Neutrophil (primary cell): ENCODE measurements at regions not wholly inside any gene's neighbourhood (a gene's known extent, or its start where the extent isn't known, plus 50 kb on each side); places are given as distances from the start of the nearest gene placed in this dataset.

Experiments used
- H3K27ac ChIP-seq: fragments of 200-600 bp; sonication (generic); 2 replicates; pipeline ENCODE4 v1.5.1; 2016; ENCODE audit warnings: mild to moderate bottlenecking, moderate library complexity
- H3K27me3 ChIP-seq: fragments of 200-600 bp; sonication (generic); 2 replicates; pipeline ENCODE4 v1.6.0; 2016; ENCODE audit warnings: mild to moderate bottlenecking
- H3K36me3 ChIP-seq: fragments of 200-600 bp; sonication (generic); 2 replicates; pipeline ENCODE4 v1.5.1; 2017
- H3K4me1 ChIP-seq, 2 experiments: fragments of 200-600 bp in 1 of 2; sonication (generic) in 1 of 2; 1 replicate in 1 of 2; 2 replicates in 1 of 2; pipeline versions ENCODE4 v1.5.1 to v1.6.1; 2013 to 2016; ENCODE audit warnings: low read depth in 1 of 2, low read length in 1 of 2, mild to moderate bottlenecking in 1 of 2, moderate library complexity in 1 of 2; ENCODE audit not compliant: control insufficient read depth in 1 of 2, insufficient read depth in 1 of 2
- H3K4me3 ChIP-seq, 2 experiments: fragments of 200-600 bp in 1 of 2; sonication (generic) in 1 of 2; 1 replicate in 1 of 2; 2 replicates in 1 of 2; pipeline ENCODE4 v1.5.1; 2013 to 2016; ENCODE audit warnings: low read depth in 1 of 2, low read length in 1 of 2, mild to moderate bottlenecking in 1 of 2, moderate library complexity in 1 of 2
- H3K9me3 ChIP-seq: fragments of 200-600 bp; sonication (generic); 2 replicates; pipeline ENCODE4 v1.5.1; 2016
- TF ChIP-seq, protein P1 (sequence below): fragments of 200-600 bp; sonication (generic); IDR thresholded peaks from 2 replicates; pipeline ENCODE4 v1.5.1; 2016; ENCODE audit warnings: antibody characterized with exemption

DNA sequence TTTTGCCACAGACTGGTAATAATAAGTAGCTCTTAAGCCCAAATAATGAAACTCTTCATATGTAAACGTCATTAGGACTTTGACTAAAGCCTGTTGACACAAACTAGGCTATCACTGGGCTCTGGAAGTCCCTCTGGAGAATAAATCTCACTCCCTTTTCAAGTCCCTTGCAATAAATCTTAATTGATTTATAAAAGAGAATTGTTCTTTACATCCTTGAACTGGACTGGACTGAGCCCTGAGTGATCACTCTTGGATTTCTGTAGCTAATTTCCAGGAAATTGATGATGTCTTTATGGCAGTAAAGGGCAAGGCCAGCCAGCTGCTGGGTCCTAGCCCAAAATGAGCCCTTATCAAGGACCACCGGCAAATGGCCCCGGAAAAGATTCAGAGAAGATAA, 1162.7 kb downstream of the BCL11B start:
- Histone ChIP-seq H3K27ac (no peak overlapping the region), H3K4me3 (no peak overlapping the region), H3K4me1 (no peaks in the 10 kb centered on the region), H3K36me3 (no peaks in the 10 kb centered on the region), H3K27me3 (no peaks in the 10 kb centered on the region), H3K9me3 (no peaks in the 10 kb centered on the region)
- TF ChIP-seq, protein P1, sequence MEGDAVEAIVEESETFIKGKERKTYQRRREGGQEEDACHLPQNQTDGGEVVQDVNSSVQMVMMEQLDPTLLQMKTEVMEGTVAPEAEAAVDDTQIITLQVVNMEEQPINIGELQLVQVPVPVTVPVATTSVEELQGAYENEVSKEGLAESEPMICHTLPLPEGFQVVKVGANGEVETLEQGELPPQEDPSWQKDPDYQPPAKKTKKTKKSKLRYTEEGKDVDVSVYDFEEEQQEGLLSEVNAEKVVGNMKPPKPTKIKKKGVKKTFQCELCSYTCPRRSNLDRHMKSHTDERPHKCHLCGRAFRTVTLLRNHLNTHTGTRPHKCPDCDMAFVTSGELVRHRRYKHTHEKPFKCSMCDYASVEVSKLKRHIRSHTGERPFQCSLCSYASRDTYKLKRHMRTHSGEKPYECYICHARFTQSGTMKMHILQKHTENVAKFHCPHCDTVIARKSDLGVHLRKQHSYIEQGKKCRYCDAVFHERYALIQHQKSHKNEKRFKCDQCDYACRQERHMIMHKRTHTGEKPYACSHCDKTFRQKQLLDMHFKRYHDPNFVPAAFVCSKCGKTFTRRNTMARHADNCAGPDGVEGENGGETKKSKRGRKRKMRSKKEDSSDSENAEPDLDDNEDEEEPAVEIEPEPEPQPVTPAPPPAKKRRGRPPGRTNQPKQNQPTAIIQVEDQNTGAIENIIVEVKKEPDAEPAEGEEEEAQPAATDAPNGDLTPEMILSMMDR, result no peak

DNA sequence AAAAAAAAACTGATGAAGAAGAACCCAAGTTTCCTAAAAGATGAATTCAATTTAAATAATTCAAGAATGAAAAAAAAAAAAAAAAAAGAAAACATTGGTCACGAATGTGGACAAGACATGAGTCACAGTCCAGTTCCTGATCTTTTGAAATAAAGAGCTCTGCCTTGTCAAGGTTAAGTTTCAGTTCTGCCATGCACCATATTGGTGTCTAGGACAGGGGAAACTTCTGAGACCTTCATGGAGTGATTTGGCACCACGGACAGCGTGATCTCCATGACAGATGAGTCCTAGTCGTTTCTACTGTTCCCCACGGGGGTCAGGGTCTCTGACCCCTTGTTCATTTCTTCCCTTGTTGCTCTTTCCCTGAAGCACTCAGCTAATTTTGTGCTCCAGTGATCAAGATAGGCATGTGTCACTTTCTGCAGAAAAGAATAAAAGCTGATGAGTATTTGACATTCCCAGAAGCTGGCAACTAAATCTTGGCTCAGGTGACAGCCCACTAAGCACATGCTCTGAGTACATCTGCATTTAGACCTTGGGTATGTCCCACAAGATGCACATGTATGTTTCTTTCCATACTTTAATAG, 1159.7 kb downstream of the BCL11B start:
- H3K9me3 ChIP-seq, result no peaks in the 10 kb centered on the region
- TF ChIP-seq, protein P1, result no peak

DNA sequence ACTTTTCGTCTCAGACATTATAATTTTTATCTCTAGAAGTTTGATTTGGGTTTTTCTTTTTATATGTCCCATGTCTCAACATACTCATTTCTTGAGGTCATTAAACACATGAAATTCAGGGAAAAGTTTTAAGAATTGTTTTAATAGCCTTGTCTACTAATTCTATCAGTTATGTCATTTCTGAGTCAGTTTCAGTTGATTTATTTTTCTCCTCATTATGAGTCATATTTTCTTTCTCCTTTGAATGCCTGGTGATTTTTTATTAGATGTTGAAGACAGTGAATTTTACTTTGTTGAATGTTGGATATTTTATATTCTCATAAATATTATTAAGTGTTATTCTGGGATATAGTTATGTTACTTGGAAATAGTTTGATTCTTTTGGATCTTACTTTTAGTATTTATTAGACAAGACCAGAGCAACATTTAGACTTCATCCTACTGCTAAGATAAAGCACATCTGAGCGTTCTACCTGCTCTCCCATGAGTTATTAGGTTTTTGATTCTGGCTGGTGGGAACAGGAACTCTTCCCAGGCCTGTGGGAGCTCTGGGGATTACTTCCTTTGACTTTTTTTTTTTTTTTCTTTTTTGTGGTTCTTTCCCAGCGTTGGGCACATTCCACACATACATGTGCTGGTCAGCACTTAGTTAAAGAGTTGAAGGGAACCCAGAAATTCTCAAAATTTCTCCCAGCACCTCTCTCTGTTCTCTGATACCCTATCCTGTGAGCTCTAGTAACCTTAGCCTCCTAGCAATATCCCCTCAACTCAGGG, 1157.7 kb downstream of the BCL11B start:
- H3K27me3 ChIP-seq, result no peaks in the 10 kb centered on the region
- no peaks in the 10 kb centered on the region for H3K9me3 ChIP-seq
- H3K4me3 ChIP-seq, result no peak overlapping the region
- no peak overlapping the region for H3K27ac ChIP-seq
- H3K36me3 ChIP-seq, result no peaks in the 10 kb centered on the region
- H3K4me1 ChIP-seq, result no peaks in the 10 kb centered on the region
- TF ChIP-seq, protein P1, result no peak

More for the DNA sequence above, 1159.7 kb downstream of the BCL11B start:
- H3K27ac ChIP-seq, result no peak overlapping the region
- no peaks in the 10 kb centered on the region for H3K27me3 ChIP-seq
- H3K36me3 ChIP-seq, result no peaks in the 10 kb centered on the region
- no peak overlapping the region for H3K4me3 ChIP-seq
- H3K4me1 ChIP-seq, result no peaks in the 10 kb centered on the region

DNA sequence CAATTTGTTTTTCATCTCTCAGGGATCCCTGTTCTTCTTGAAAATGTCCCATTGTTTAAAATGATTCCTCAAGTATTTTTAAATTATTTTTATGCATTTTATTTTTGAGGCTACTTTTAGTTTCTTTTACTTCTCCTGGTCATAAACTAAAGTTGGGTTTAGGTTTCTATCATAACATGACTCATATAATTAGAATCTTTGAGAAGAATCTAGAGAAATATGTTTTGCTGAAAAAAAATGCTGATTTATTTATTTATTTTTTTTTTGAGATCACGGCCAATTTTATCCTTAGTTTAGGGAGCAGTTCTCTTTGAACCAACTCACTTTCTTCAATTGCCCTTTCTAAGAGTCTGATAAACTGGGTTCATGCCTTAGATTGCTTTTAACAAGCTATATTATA, 1157.1 kb downstream of the BCL11B start:
- H3K9me3 ChIP-seq, result no peaks in the 10 kb centered on the region
- no peaks in the 10 kb centered on the region for H3K36me3 ChIP-seq
- no peaks in the 10 kb centered on the region for H3K27me3 ChIP-seq
- no peak overlapping the region for H3K4me3 ChIP-seq
- H3K27ac ChIP-seq, result no peak overlapping the region
- H3K4me1 ChIP-seq, result no peaks in the 10 kb centered on the region
- TF ChIP-seq, protein P1, result no peak

DNA sequence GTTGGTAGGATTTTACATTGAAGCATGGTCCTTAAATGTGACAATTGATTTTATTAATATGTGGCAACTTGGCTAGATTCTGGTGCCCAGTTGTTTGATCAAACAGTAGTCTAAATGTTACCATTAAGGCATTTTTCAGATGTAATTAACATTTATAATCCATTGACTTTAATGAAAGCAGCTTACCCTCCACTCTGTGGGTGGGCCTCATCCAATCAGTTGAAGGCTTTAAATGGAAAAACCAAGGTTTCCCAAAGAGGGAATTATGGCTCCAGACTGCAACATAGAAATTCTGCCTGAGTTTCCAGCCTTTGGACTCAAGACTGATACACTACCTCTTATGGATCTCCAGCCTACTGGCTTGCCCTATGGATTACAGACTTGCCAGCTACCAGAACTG, 1153.2 kb downstream of the BCL11B start:
- Histone ChIP-seq H3K27me3 (no peaks in the 10 kb centered on the region), H3K4me3 (no peak overlapping the region), H3K4me1 (no peaks in the 10 kb centered on the region), H3K27ac (no peak overlapping the region), H3K9me3 (no peaks in the 10 kb centered on the region), H3K36me3 (no peaks in the 10 kb centered on the region)
- TF ChIP-seq, protein P1, result no peak
